ENCODE measurements at regions not wholly inside any gene's neighbourhood (a gene's known extent, or its start where the extent isn't known, plus 50 kb on each side); places are given as distances from the start of the nearest gene placed in this dataset.
"Not testable (repeated sequence)": the region's sequence is repeated elsewhere in the genome, so short reads cannot be mapped to it uniquely, and the experiment has no call there.

GRCh38 chr4:85018983-85019382 is 52.5 kb upstream of the WDFY3 start:
- DNase-seq: no peak

GRCh38 chr4:85019411-85019810 is 52.9 kb upstream of the WDFY3 start:
- no peak for DNase-seq

GRCh38 chr4:85024671-85025070 is 58.2 kb upstream of the WDFY3 start:
- no peak for DNase-seq

- DNase-seq: no peak
Measured at GRCh38 chr4:85028910-85029309, 62.4 kb upstream of the WDFY3 start.

- DNase-seq: no peak
Measured at GRCh38 chr4:85029453-85029852, 63.0 kb upstream of the WDFY3 start.

- DNase-seq: no peak
Measured at GRCh38 chr4:85030156-85030555, 63.7 kb upstream of the WDFY3 start.

GRCh38 chr4:85033838-85034237 is 67.3 kb upstream of the WDFY3 start:
- DNase-seq: not testable (repeated sequence)

- no peak for DNase-seq
Measured at GRCh38 chr4:85039526-85039925, 73.0 kb upstream of the WDFY3 start.

- not testable (repeated sequence) for DNase-seq
Measured at GRCh38 chr4:85043812-85044496, 77.5 kb upstream of the WDFY3 start.

GRCh38 chr4:85050736-85051135 is 84.2 kb upstream of the WDFY3 start:
- DNase-seq: no peak

- no peak for DNase-seq
Measured at GRCh38 chr4:85051526-85051925, 85.0 kb upstream of the WDFY3 start.

GRCh38 chr4:85054925-85055324 is 88.4 kb upstream of the WDFY3 start:
- not testable (repeated sequence) for DNase-seq

GRCh38 chr4:85058551-85058950 is 92.1 kb upstream of the WDFY3 start:
- DNase-seq: no peak

- DNase-seq: no peak
Measured at GRCh38 chr4:85061974-85062373, 95.5 kb upstream of the WDFY3 start.

GRCh38 chr4:85062466-85062865 is 96.0 kb upstream of the WDFY3 start:
- DNase-seq: no peak

GRCh38 chr4:85067342-85067741 is 100.9 kb upstream of the WDFY3 start:
- DNase-seq: no peak

GRCh38 chr4:85078016-85078415 is 111.5 kb upstream of the WDFY3 start:
- DNase-seq: no peak

- DNase-seq: no peak
Measured at GRCh38 chr4:85081196-85081595, 114.7 kb upstream of the WDFY3 start.

- DNase-seq: peak; percentile 5
Measured at GRCh38 chr4:85084371-85085094, 118.0 kb upstream of the WDFY3 start.

- no peak for DNase-seq
Measured at GRCh38 chr4:85086721-85087120, 120.2 kb upstream of the WDFY3 start.

GRCh38 chr4:85092536-85092935 is 126.0 kb upstream of the WDFY3 start:
- no peak for DNase-seq

- no peak for DNase-seq
Measured at GRCh38 chr4:85092943-85093342, 126.5 kb upstream of the WDFY3 start.

GRCh38 chr4:85094735-85095134 is 128.2 kb upstream of the WDFY3 start:
- DNase-seq: no peak

- no peak for DNase-seq
Measured at GRCh38 chr4:85102606-85103005, 136.1 kb upstream of the WDFY3 start.

- DNase-seq: no peak
Measured at GRCh38 chr4:85106166-85106565, 139.7 kb upstream of the WDFY3 start.

All from NCI-H146 (cell line).